Liver (tissue), 8 donors: ENCODE measurements at regions not wholly inside any gene's neighbourhood (a gene's known extent, or its start where the extent isn't known, plus 50 kb on each side); places are given as distances from the start of the nearest gene placed in this dataset.

Source experiments
- DNase-seq: peaks from one replicate; pipeline ENCODE4 v3.0.0-alpha.2; 2017; ENCODE audit warnings: low spot score
- H3K27ac ChIP-seq, 2 donors: one replicate each; pipeline ENCODE4 v1.7.0; 2013; ENCODE audit warnings: inconsistent platforms in 2 of 2, low read length in 2 of 2, control low read depth in 1 of 2, low read depth in 1 of 2, mild to moderate bottlenecking in 1 of 2
- H3K27me3 ChIP-seq, 4 donors: one replicate each; pipeline versions ENCODE4 v1.6.1 to v1.7.0; 2013; ENCODE audit warnings: low read length in 3 of 4, inconsistent platforms in 1 of 4, mild to moderate bottlenecking in 1 of 4, moderate library complexity in 1 of 4; ENCODE audit not compliant: control insufficient read depth in 4 of 4, insufficient read depth in 4 of 4
- H3K36me3 ChIP-seq, 4 donors: one replicate each; pipeline versions ENCODE4 v1.6.1 to v1.7.0; 2013; ENCODE audit warnings: low read length in 3 of 4, mild to moderate bottlenecking in 3 of 4, low read depth in 1 of 4, moderate library complexity in 1 of 4; ENCODE audit not compliant: control insufficient read depth in 4 of 4, insufficient read depth in 3 of 4
- H3K4me1 ChIP-seq, 4 donors: one replicate each; pipeline versions ENCODE4 v1.6.1 to v1.7.0; 2013; ENCODE audit warnings: low read length in 3 of 4, mild to moderate bottlenecking in 3 of 4, moderate library complexity in 1 of 4; ENCODE audit not compliant: control insufficient read depth in 4 of 4, insufficient read depth in 4 of 4
- H3K4me3 ChIP-seq, 3 donors: one replicate each; pipeline versions ENCODE4 v1.6.1 to v1.7.0; 2013; ENCODE audit warnings: low read length in 3 of 3, control low read depth in 1 of 3, low read depth in 1 of 3, mild to moderate bottlenecking in 1 of 3
- H3K9ac ChIP-seq, 2 donors: one replicate each; pipeline ENCODE4 v1.7.0; 2013; ENCODE audit warnings: low read length in 2 of 2, mild to moderate bottlenecking in 2 of 2, moderate library complexity in 2 of 2, control low read depth in 1 of 2, low read depth in 1 of 2
- H3K9me3 ChIP-seq, 4 donors: one replicate each; pipeline versions ENCODE4 v1.6.1 to v1.7.0; 2013; ENCODE audit warnings: low read length in 3 of 4; ENCODE audit not compliant: control insufficient read depth in 4 of 4
- EGR1 ChIP-seq, 2 donors: IDR thresholded peaks; 2 replicates each; pipeline ENCODE4 v1.6.1; 2016 to 2018; ENCODE audit warnings: antibody characterized with exemption in 2 of 2, low read depth in 2 of 2
- FOXA1 ChIP-seq: IDR thresholded peaks from 2 replicates; pipeline ENCODE4 v1.6.1; 2016; ENCODE audit warnings: antibody characterized with exemption
- FOXA2 ChIP-seq: IDR thresholded peaks from 2 replicates; pipeline ENCODE4 v1.6.1; 2016; ENCODE audit warnings: antibody characterized with exemption
- GABPA ChIP-seq, 2 donors: IDR thresholded peaks in 1 of 2; conservative IDR thresholded peaks in 1 of 2; 2 replicates each; pipeline ENCODE4 v1.6.1; 2016; ENCODE audit warnings: antibody characterized with exemption in 2 of 2, mild to moderate bottlenecking in 1 of 2, moderate library complexity in 1 of 2
- HNF4A ChIP-seq, 2 donors: conservative IDR thresholded peaks; 2 replicates each; pipeline ENCODE4 v1.6.1; 2016; ENCODE audit warnings: antibody characterized with exemption in 2 of 2, mild to moderate bottlenecking in 2 of 2
- HNF4G ChIP-seq: IDR thresholded peaks from 2 replicates; pipeline ENCODE4 v1.6.1; 2016; ENCODE audit warnings: antibody characterized with exemption
- JUND ChIP-seq, 2 donors: IDR thresholded peaks; 2 replicates each; pipeline ENCODE4 v1.6.1; 2016; ENCODE audit warnings: antibody characterized with exemption in 2 of 2
- NR2F2 ChIP-seq: IDR thresholded peaks from 2 replicates; pipeline ENCODE4 v1.6.1; 2016; ENCODE audit warnings: antibody characterized with exemption
- RXRA ChIP-seq, 2 donors: IDR thresholded peaks; 2 replicates each; pipeline ENCODE4 v1.6.1; 2017 to 2018; ENCODE audit warnings: antibody characterized with exemption in 2 of 2, mild to moderate bottlenecking in 1 of 2
- SP1 ChIP-seq: IDR thresholded peaks from 2 replicates; pipeline ENCODE4 v1.6.1; 2018; ENCODE audit warnings: antibody characterized with exemption, mild to moderate bottlenecking
- TAF1 ChIP-seq: conservative IDR thresholded peaks from 2 replicates; pipeline ENCODE4 v1.6.1; 2016; ENCODE audit warnings: antibody characterized with exemption, mild to moderate bottlenecking
- YY1 ChIP-seq: IDR thresholded peaks from 2 replicates; pipeline ENCODE4 v1.6.1; 2016; ENCODE audit warnings: antibody characterized with exemption, mild to moderate bottlenecking
- WGBS: extraction: QIAGEN DNeasy Blood & Tissue Kit; methylation state at CpG from one replicate; pipeline ENCODE4 v1.1.7; 2013; 5-methylcytosine and 5-hydroxymethylcytosine counted together
- TF ChIP-seq, protein P1 (sequence below): IDR thresholded peaks from 2 replicates; pipeline ENCODE4 v1.6.1; 2016; ENCODE audit warnings: antibody characterized with exemption
- TF ChIP-seq, protein P2 (sequence below): IDR thresholded peaks from 2 replicates; pipeline ENCODE4 v1.6.1; 2016; ENCODE audit warnings: antibody characterized with exemption, mild to moderate bottlenecking
- TF ChIP-seq, protein P3 (sequence below): fragments of 150-350 bp; IDR thresholded peaks from 2 replicates; pipeline ENCODE4 v1.5.1; 2017; ENCODE audit warnings: improper control_type of control experiment, low read depth, low read length; ENCODE audit not compliant: missing input control
- TF ChIP-seq, protein P4 (sequence below): IDR thresholded peaks from 2 replicates; pipeline ENCODE4 v1.6.1; 2016; ENCODE audit warnings: antibody characterized with exemption
- TF ChIP-seq, protein P5 (sequence below): IDR thresholded peaks from 2 replicates; pipeline ENCODE4 v1.6.1; 2016; ENCODE audit warnings: antibody characterized with exemption
- donor health status: healthy.
- donor health status: healthy.
- donor health status: healthy.
- donor health status: healthy.
- donor health status: healthy.

DNA sequence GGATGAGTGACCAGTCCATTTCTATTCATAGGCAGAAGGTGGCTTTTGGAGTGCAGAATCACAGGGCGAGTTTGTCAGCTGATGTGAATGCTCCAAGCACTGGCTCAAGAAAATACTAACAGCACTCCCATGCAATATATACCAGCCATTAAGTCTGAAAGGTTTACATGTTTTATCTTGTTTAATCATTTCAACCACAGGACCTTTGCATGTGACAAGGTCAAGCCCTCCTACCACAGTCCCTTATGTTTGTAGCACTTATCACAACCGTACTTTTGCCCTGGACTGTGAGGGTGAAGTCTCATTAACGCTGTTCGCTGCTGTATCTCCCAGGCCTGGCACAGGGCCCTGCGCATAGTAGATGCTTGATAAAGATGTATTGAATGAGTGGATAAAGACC, 99.3 kb upstream of the PMEPA1 start:
- H3K9ac ChIP-seq = no peak overlapping the region
- no peak for DNase-seq
- no peaks in the 10 kb centered on the region for H3K36me3 ChIP-seq
- H3K27ac ChIP-seq = no peak overlapping the region
- no peak overlapping the region for H3K4me3 ChIP-seq
- WGBS = 83% methylated on average over 5 of the region's 5 CpGs
- no peaks in the 10 kb centered on the region for H3K27me3 ChIP-seq
- no peaks in the 10 kb centered on the region for H3K4me1 ChIP-seq
- H3K9me3 ChIP-seq = no peaks in the 10 kb centered on the region
- TF ChIP-seq GABPA (IDR thresholded peaks at IDR 0.05 in 1 of 2, conservative IDR thresholded peaks at IDR 0.05 in 1 of 2) (no peak), RXRA (IDR thresholded peaks at IDR 0.05) (no peak), NR2F2 (no peak)
- TF ChIP-seq, protein P1, sequence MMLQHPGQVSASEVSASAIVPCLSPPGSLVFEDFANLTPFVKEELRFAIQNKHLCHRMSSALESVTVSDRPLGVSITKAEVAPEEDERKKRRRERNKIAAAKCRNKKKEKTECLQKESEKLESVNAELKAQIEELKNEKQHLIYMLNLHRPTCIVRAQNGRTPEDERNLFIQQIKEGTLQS = no peak
- TF ChIP-seq, protein P2, sequence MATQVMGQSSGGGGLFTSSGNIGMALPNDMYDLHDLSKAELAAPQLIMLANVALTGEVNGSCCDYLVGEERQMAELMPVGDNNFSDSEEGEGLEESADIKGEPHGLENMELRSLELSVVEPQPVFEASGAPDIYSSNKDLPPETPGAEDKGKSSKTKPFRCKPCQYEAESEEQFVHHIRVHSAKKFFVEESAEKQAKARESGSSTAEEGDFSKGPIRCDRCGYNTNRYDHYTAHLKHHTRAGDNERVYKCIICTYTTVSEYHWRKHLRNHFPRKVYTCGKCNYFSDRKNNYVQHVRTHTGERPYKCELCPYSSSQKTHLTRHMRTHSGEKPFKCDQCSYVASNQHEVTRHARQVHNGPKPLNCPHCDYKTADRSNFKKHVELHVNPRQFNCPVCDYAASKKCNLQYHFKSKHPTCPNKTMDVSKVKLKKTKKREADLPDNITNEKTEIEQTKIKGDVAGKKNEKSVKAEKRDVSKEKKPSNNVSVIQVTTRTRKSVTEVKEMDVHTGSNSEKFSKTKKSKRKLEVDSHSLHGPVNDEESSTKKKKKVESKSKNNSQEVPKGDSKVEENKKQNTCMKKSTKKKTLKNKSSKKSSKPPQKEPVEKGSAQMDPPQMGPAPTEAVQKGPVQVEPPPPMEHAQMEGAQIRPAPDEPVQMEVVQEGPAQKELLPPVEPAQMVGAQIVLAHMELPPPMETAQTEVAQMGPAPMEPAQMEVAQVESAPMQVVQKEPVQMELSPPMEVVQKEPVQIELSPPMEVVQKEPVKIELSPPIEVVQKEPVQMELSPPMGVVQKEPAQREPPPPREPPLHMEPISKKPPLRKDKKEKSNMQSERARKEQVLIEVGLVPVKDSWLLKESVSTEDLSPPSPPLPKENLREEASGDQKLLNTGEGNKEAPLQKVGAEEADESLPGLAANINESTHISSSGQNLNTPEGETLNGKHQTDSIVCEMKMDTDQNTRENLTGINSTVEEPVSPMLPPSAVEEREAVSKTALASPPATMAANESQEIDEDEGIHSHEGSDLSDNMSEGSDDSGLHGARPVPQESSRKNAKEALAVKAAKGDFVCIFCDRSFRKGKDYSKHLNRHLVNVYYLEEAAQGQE = no peak
- TF ChIP-seq, protein P3, sequence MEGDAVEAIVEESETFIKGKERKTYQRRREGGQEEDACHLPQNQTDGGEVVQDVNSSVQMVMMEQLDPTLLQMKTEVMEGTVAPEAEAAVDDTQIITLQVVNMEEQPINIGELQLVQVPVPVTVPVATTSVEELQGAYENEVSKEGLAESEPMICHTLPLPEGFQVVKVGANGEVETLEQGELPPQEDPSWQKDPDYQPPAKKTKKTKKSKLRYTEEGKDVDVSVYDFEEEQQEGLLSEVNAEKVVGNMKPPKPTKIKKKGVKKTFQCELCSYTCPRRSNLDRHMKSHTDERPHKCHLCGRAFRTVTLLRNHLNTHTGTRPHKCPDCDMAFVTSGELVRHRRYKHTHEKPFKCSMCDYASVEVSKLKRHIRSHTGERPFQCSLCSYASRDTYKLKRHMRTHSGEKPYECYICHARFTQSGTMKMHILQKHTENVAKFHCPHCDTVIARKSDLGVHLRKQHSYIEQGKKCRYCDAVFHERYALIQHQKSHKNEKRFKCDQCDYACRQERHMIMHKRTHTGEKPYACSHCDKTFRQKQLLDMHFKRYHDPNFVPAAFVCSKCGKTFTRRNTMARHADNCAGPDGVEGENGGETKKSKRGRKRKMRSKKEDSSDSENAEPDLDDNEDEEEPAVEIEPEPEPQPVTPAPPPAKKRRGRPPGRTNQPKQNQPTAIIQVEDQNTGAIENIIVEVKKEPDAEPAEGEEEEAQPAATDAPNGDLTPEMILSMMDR = no peak
- TF ChIP-seq, protein P4, sequence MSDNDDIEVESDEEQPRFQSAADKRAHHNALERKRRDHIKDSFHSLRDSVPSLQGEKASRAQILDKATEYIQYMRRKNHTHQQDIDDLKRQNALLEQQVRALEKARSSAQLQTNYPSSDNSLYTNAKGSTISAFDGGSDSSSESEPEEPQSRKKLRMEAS = no peak

DNA sequence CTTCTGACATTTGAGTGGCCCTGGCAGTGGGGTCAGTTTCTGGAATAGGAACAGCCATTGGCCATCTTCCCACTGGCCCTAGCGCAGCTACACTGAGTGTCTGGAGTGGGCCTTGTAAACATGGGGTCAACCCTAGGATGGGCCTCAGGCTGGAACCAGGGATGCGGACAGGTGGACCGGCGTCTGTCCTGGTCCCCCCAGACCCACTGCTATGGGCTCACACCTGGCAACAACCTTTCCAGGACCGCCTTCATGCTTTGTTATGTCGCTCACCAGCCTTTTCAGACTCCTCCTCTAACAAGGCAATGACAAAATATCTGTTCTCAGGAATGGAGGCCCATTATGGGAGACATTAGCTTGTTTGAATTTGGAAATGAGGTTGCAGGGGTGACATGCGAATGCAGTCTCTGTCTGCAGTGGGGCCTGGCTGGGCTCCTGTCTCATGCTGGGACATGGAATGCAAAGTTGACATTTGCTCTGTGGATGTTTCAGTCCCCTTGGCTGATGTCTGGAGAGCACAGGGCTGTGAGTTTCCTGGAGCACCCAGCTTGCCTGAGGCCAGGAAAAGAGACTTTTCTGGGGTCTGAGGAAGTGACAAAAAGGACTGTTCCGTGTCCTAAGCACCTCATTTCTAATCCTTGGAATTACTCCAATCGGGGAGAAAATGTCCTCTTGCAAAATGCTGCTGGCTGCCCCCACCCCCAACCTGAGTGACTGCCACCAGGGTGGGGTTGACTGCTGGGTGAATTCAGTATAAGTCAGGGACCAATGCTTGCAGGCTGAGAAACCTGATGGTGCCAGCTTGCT, 98.7 kb upstream of the PMEPA1 start:
- H3K27ac ChIP-seq = no peak overlapping the region
- H3K4me1 ChIP-seq = no peaks in the 10 kb centered on the region
- H3K4me3 ChIP-seq = no peak overlapping the region
- 83% methylated on average over 9 of the region's 9 CpGs for WGBS
- H3K36me3 ChIP-seq = no peaks in the 10 kb centered on the region
- H3K9me3 ChIP-seq = no peaks in the 10 kb centered on the region
- DNase-seq = no peak
- no peaks in the 10 kb centered on the region for H3K27me3 ChIP-seq
- H3K9ac ChIP-seq = no peak overlapping the region
- TF ChIP-seq FOXA1 (no peak), SP1 (no peak), HNF4G (no peak), TAF1 (no peak), JUND (IDR thresholded peaks at IDR 0.05) (no peak), NR2F2 (no peak), EGR1 (IDR thresholded peaks at IDR 0.05; ENCODE audit: low read depth in 2 of 2) (no peak), FOXA2 (no peak), YY1 (no peak), GABPA (IDR thresholded peaks at IDR 0.05 in 1 of 2, conservative IDR thresholded peaks at IDR 0.05 in 1 of 2) (no peak), HNF4A (conservative IDR thresholded peaks at IDR 0.05) (no peak)
- TF ChIP-seq, protein P1 = no peak
- TF ChIP-seq, protein P4 = no peak
- TF ChIP-seq, protein P5, sequence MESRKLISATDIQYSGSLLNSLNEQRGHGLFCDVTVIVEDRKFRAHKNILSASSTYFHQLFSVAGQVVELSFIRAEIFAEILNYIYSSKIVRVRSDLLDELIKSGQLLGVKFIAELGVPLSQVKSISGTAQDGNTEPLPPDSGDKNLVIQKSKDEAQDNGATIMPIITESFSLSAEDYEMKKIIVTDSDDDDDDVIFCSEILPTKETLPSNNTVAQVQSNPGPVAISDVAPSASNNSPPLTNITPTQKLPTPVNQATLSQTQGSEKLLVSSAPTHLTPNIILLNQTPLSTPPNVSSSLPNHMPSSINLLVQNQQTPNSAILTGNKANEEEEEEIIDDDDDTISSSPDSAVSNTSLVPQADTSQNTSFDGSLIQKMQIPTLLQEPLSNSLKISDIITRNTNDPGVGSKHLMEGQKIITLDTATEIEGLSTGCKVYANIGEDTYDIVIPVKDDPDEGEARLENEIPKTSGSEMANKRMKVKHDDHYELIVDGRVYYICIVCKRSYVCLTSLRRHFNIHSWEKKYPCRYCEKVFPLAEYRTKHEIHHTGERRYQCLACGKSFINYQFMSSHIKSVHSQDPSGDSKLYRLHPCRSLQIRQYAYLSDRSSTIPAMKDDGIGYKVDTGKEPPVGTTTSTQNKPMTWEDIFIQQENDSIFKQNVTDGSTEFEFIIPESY = no peak
- TF ChIP-seq, protein P3 = no peak
